ENCODE measurements at regions not wholly inside any gene's neighbourhood (a gene's known extent, or its start where the extent isn't known, plus 50 kb on each side); places are given as distances from the start of the nearest gene placed in this dataset.

- ATAC-seq (no peak), DNase-seq (ENCODE audit: low spot score) (no peak)
Observed at GRCh38 chr20:60863548-60863947, 388.5 kb upstream of the CDH4 start.

DNA sequence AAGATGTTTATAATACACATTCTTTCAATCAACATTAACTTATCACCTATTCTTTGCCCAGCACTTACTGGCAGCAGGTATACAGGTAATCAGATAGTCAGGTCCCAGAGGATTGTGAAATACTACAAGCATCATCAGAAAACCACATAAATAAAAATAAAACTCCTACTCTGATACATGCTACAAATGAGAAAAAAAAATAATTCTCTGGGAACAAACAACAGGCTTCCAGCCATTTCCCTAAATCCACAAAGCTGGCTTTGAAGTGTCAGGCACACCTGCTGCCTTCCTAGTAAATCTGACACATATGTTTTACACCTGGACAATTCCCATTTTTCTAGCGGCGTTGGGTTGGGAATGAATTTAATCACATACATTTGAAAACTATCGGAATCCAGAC lies 384.5 kb upstream of the CDH4 start:
- DNase-seq (ENCODE audit: low spot score) (no peak), ATAC-seq (no peak)

- ATAC-seq: no peak
- DNase-seq (ENCODE audit: low spot score): no peak
Observed at GRCh38 chr20:60868316-60868891, 383.7 kb upstream of the CDH4 start.

GRCh38 chr20:60869087-60869486 lies 383.0 kb upstream of the CDH4 start:
- ATAC-seq (no peak), DNase-seq (ENCODE audit: low spot score) (no peak)

DNA sequence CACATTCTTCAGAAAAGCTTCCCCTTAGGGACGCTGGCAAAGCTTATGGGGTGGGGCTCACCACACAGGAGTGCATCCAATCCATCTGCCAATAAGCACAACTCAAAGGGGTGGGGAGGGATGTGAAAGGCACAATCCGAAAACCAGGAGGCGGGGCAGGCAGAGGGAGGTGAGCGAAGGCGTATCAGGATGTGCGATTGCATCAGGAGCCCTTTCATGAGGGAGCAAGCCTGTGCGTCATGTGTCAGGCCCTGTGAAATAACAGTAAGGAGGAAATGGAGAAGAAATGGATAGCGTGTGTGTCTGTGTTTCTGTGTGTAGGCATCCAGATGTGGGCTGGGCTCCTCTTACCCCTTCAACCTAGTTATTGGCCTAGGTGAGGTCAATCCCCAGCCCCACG lies 382.4 kb upstream of the CDH4 start:
- ATAC-seq: no peak
- no peak for DNase-seq (ENCODE audit: low spot score)

DNA sequence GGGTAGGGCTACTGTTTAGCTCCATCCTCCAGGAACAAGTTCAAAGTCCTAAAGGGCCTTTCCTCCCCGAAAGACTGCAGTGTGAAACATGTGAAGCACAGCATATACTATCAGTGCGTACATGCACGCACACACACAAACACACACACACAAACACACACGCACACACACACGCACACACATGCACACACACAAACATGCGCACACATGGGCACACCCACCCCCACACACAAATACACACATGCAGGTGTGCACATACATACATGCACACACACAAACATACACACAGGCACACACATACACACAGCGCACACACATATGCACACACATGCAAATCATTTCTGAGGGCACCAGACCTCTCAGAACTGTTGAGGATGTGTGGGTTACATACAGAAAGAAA lies 382.0 kb upstream of the CDH4 start:
- no peak for DNase-seq (ENCODE audit: low spot score)

DNA sequence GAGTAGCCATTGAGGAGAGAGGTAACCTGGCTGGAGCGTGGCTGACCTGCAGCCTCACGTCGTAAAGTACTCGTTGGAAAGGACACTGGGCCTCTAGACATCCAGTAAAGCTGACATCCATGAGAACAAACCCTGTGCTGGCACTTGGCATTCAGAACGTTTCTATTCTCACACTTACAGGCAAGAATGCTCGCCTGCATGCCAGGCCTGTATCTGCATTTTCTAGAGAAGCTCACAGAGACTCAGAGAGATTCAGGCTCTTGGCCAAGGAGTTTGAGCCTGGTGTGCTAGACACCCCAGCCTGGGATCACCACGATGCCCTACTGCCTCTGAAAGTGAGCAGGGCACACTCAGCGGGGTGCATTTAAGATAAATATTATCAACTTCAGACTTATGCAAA lies 379.8 kb upstream of the CDH4 start:
- DNase-seq (ENCODE audit: low spot score) (no peak), ATAC-seq (no peak)

More for the DNA sequence above, 382.0 kb upstream of the CDH4 start:
- no peak for ATAC-seq

- no peak for ATAC-seq
- no peak for DNase-seq (ENCODE audit: low spot score)
Observed at GRCh38 chr20:60877071-60877857, 374.8 kb upstream of the CDH4 start.

GRCh38 chr20:60882836-60883235 lies 369.2 kb upstream of the CDH4 start:
- DNase-seq (ENCODE audit: low spot score): no peak
- no peak for ATAC-seq

GRCh38 chr20:60883496-60883895 lies 368.6 kb upstream of the CDH4 start:
- no peak for ATAC-seq
- no peak for DNase-seq (ENCODE audit: low spot score)

GRCh38 chr20:60884277-60884676 lies 367.8 kb upstream of the CDH4 start:
- ATAC-seq: no peak
- DNase-seq (ENCODE audit: low spot score): no peak

DNA sequence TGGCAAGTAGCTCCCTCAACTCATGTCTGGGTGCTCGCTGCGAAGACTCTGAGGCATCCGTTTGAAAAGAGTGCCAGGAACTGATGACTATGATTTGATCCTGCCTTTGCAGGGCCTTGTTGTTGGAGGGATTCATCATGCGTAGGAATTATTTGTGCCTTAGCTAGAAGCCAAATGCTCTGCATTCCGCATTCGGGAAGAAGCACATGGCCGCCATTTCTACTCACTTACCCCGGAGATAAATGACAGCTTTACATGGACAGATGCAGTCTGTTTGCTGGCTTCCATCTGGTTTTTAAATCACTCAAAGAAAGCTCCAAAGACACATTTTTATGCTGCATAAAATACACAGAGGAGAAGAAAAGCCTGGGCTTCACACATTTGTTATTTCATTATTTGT lies 363.3 kb upstream of the CDH4 start:
- ATAC-seq (no peak), DNase-seq (ENCODE audit: low spot score) (no peak)

DNA sequence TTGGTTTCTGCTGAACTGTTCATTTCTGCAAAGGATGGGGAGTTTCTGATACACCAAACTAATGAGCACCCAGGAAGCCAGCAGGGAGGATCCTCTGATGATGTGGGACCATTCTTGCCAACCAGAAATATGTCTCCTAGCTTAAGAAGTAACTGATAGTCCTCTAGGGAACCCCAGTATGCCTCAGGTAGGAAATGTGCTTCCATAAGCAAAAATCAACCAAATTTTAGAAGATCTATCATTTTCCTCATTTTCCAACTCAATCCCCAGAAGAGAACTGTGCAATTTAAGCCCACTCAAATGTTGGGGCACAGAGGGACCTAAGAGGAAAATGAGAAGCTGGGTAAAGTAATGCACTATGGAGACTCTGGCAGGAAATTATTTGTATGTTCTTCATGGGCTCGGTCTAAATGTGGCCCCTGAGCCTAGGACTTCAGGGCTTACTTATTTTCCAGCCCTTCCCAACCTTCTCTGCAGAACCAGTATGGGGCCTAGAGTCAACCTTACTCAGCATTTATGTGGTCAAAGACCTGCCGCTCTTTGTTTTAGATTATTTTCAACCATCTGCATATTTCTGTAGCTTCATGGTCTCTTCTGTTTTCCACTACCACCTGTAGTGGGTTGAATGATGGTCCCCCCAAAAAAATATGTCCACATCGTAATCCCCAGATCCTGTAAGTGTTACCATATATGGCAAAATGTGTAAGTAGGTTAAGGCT lies 359.8 kb upstream of the CDH4 start:
- no peak for DNase-seq (ENCODE audit: low spot score)
- no peak for ATAC-seq

- no peak for ATAC-seq
Observed at GRCh38 chr20:60894091-60894490, 358.0 kb upstream of the CDH4 start.

GRCh38 chr20:60895363-60896079 lies 356.5 kb upstream of the CDH4 start:
- ATAC-seq (no peak), DNase-seq (ENCODE audit: low spot score) (no peak)

More at GRCh38 chr20:60894091-60894490, 358.0 kb upstream of the CDH4 start:
- DNase-seq (ENCODE audit: low spot score): no peak

- no peak for DNase-seq (ENCODE audit: low spot score)
- ATAC-seq: no peak
Observed at GRCh38 chr20:60897976-60898375, 354.1 kb upstream of the CDH4 start.

GRCh38 chr20:60899320-60899719 lies 352.7 kb upstream of the CDH4 start:
- no peak for ATAC-seq
- DNase-seq (ENCODE audit: low spot score): no peak

DNA sequence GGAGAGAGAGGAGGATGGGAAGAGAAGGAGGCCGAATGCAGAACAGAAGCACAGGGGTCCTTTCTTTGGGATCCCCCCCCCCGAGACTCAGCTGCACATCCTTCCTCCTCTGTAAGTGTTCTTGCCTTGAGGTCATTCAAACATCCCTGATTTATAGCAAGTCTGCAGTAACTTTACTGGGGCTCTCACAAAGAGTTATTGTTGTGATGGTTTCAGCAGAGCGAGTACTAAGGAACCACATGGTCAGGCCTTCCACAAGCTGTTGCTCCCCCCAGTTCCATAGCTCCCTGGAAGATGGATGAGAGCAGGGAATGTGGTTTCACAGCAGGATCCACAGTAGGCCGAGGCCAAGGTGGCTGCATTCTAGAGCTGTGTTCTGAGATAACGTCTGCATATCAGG lies 351.4 kb upstream of the CDH4 start:
- DNase-seq (ENCODE audit: low spot score) (no peak), ATAC-seq (no peak)

- ATAC-seq: no peak
- DNase-seq (ENCODE audit: low spot score): no peak
Observed at GRCh38 chr20:60901831-60902230, 350.2 kb upstream of the CDH4 start.

GRCh38 chr20:60903325-60903971 lies 348.6 kb upstream of the CDH4 start:
- no peak for DNase-seq (ENCODE audit: low spot score)

GRCh38 chr20:60904730-60905129 lies 347.3 kb upstream of the CDH4 start:
- ATAC-seq: no peak
- no peak for DNase-seq (ENCODE audit: low spot score)

More at GRCh38 chr20:60903325-60903971, 348.6 kb upstream of the CDH4 start:
- ATAC-seq: no peak

Data from left lobe of liver (tissue), 2 donors.